ENCODE measurements at regions not wholly inside any gene's neighbourhood (a gene's known extent, or its start where the extent isn't known, plus 50 kb on each side); places are given as distances from the start of the nearest gene placed in this dataset.

GRCh38 chr2:67008155-67008554, 389.0 kb upstream of the ETAA1 start:
- DNase-seq (ENCODE audit: low spot score) = no peak
- TF ChIP-seq CTCF (IDR thresholded peaks at IDR 0.05) = no peak
- Histone ChIP-seq H3K4me3 (no peak overlapping the region), H3K27ac (no peak overlapping the region)

- no peak for TF ChIP-seq CTCF (IDR thresholded peaks at IDR 0.05)
- Histone ChIP-seq H3K27ac (no peak overlapping the region), H3K4me3 (no peak overlapping the region)
- DNase-seq (ENCODE audit: low spot score) = no peak
Observed at GRCh38 chr2:67012165-67012564, 385.0 kb upstream of the ETAA1 start.

GRCh38 chr2:67013821-67014220, 383.3 kb upstream of the ETAA1 start:
- H3K27ac ChIP-seq = no peak overlapping the region
- DNase-seq (ENCODE audit: low spot score) = no peak
- no peak for TF ChIP-seq CTCF (IDR thresholded peaks at IDR 0.05)
- no peak overlapping the region for H3K4me3 ChIP-seq

- TF ChIP-seq CTCF (IDR thresholded peaks at IDR 0.05) = no peak
Observed at GRCh38 chr2:67015681-67016080, 381.5 kb upstream of the ETAA1 start.

GRCh38 chr2:67018301-67018700, 378.8 kb upstream of the ETAA1 start:
- H3K4me3 ChIP-seq = no peak overlapping the region
- no peak overlapping the region for H3K27ac ChIP-seq
- TF ChIP-seq CTCF (IDR thresholded peaks at IDR 0.05) = no peak
- no peak for DNase-seq (ENCODE audit: low spot score)

More at GRCh38 chr2:67015681-67016080, 381.5 kb upstream of the ETAA1 start:
- no peak overlapping the region for H3K4me3 ChIP-seq
- H3K27ac ChIP-seq = no peak overlapping the region
- DNase-seq (ENCODE audit: low spot score) = no peak

GRCh38 chr2:67032076-67032475, 365.1 kb upstream of the ETAA1 start:
- DNase-seq (ENCODE audit: low spot score) = no peak
- H3K4me3 ChIP-seq = no peak overlapping the region
- TF ChIP-seq CTCF (IDR thresholded peaks at IDR 0.05) = no peak
- H3K27ac ChIP-seq = no peak overlapping the region

GRCh38 chr2:67036444-67036843, 360.7 kb upstream of the ETAA1 start:
- TF ChIP-seq CTCF (IDR thresholded peaks at IDR 0.05) = no peak
- no peak overlapping the region for H3K4me3 ChIP-seq
- no peak for DNase-seq (ENCODE audit: low spot score)
- H3K27ac ChIP-seq = no peak overlapping the region

Data from coronary artery (tissue), 2 donors.